Mammary epithelial cell (primary cell): ENCODE measurements at regions not wholly inside any gene's neighbourhood (a gene's known extent, or its start where the extent isn't known, plus 50 kb on each side); places are given as distances from the start of the nearest gene placed in this dataset.

Experiments
- EZH2 ChIP-seq: IDR thresholded peaks from 2 replicates; pipeline ENCODE4 v1.6.1; 2012; ENCODE audit warnings: low read length, inconsistent platforms, borderline replicate concordance
- TF ChIP-seq, protein P1 (sequence below), 2 donors: IDR thresholded peaks in 1 of 2; conservative IDR thresholded peaks in 1 of 2; 2 replicates each; pipeline ENCODE4 v1.5.1; 2011 to 2012; ENCODE audit warnings: inconsistent platforms in 2 of 2, low read length in 2 of 2, mild to moderate bottlenecking in 2 of 2, control low read depth in 1 of 2, low read depth in 1 of 2; ENCODE audit not compliant: insufficient read depth in 1 of 2; ENCODE audit errors: extremely low read depth in 1 of 2

DNA sequence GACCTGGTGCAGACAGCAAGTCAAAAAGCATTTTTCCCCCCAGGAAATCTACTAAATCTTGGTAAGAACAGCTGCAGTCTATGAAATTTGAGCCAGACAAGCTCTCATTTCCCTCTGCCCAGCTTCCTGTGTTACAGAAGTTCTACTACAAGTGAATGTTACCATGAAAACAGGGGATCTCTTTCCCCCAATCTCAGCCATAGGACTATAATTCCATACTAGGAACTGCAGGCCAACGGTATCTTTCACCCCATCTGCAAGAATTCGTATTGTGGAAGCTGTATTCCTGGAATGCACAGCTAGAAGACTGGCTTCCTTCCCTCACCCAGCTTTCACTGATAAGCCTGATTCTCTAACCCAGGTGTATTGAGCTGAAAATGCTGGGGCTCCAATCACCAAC, 1655.4 kb downstream of the BRINP3 start:
- TF ChIP-seq, protein P1, sequence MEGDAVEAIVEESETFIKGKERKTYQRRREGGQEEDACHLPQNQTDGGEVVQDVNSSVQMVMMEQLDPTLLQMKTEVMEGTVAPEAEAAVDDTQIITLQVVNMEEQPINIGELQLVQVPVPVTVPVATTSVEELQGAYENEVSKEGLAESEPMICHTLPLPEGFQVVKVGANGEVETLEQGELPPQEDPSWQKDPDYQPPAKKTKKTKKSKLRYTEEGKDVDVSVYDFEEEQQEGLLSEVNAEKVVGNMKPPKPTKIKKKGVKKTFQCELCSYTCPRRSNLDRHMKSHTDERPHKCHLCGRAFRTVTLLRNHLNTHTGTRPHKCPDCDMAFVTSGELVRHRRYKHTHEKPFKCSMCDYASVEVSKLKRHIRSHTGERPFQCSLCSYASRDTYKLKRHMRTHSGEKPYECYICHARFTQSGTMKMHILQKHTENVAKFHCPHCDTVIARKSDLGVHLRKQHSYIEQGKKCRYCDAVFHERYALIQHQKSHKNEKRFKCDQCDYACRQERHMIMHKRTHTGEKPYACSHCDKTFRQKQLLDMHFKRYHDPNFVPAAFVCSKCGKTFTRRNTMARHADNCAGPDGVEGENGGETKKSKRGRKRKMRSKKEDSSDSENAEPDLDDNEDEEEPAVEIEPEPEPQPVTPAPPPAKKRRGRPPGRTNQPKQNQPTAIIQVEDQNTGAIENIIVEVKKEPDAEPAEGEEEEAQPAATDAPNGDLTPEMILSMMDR (conservative IDR thresholded peaks at IDR 0.05 in 1 of 2, IDR thresholded peaks at IDR 0.05 in 1 of 2; ENCODE audit: extremely low read depth in 1 of 2, insufficient read depth in 1 of 2, low read depth in 1 of 2, low read length in 2 of 2): no peak
- no peak for TF ChIP-seq EZH2
